22Rv1 (cell line): ENCODE measurements at regions not wholly inside any gene's neighbourhood (a gene's known extent, or its start where the extent isn't known, plus 50 kb on each side); places are given as distances from the start of the nearest gene placed in this dataset.

Experiments used
- ZFX ChIP-seq: fragments of 450-650 bp; IDR thresholded peaks from 2 replicates; pipeline ENCODE4 v1.6.1; 2017; ENCODE audit warnings: antibody characterized with exemption, borderline replicate concordance
- TF ChIP-seq, protein P1 (sequence below): fragments of 450-650 bp; IDR thresholded peaks from 2 replicates; pipeline ENCODE4 v1.5.1; 2017; ENCODE audit warnings: mild to moderate bottlenecking

DNA sequence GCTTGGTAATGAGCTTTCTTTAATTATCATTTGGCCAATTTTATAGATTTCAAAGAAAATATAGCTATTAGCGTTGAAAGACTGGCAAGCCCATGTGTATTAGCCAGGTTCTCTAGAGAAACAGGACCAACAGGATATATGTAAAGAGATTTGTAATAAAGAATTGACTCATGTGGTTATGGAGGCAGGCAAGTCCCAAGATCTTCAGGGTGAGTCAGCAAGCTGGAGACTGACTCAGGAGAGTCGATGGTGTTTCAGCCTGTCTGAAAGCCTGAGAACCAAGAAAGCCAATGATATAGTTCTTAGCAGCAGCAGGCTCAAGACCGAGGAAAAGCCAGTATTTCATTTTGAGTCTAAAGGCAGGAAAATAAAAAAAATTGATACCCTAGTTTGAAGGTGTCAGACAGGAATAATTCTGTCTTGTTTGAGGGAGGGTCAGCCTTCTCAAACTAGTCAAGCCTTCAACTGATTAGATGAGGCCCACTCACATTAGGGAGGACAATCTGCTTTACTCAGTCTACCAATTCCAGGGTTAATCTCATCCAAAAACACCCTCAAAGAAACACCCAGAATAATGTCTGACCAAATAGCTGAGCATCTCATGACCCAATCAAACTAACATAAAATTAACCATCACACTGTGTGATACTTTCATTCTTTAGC lies 78.3 kb upstream of the CRIM1 start:
- TF ChIP-seq, protein P1, sequence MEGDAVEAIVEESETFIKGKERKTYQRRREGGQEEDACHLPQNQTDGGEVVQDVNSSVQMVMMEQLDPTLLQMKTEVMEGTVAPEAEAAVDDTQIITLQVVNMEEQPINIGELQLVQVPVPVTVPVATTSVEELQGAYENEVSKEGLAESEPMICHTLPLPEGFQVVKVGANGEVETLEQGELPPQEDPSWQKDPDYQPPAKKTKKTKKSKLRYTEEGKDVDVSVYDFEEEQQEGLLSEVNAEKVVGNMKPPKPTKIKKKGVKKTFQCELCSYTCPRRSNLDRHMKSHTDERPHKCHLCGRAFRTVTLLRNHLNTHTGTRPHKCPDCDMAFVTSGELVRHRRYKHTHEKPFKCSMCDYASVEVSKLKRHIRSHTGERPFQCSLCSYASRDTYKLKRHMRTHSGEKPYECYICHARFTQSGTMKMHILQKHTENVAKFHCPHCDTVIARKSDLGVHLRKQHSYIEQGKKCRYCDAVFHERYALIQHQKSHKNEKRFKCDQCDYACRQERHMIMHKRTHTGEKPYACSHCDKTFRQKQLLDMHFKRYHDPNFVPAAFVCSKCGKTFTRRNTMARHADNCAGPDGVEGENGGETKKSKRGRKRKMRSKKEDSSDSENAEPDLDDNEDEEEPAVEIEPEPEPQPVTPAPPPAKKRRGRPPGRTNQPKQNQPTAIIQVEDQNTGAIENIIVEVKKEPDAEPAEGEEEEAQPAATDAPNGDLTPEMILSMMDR: no peak
- no peak for TF ChIP-seq ZFX
